ENCODE measurements at regions not wholly inside any gene's neighbourhood (a gene's known extent, or its start where the extent isn't known, plus 50 kb on each side); places are given as distances from the start of the nearest gene placed in this dataset.
A peak's percentile ranks its signal among the peaks of the same experiment; 100 is the strongest.
"Not testable (repeated sequence)": the region's sequence is repeated elsewhere in the genome, so short reads cannot be mapped to it uniquely, and the experiment has no call there.

DNA sequence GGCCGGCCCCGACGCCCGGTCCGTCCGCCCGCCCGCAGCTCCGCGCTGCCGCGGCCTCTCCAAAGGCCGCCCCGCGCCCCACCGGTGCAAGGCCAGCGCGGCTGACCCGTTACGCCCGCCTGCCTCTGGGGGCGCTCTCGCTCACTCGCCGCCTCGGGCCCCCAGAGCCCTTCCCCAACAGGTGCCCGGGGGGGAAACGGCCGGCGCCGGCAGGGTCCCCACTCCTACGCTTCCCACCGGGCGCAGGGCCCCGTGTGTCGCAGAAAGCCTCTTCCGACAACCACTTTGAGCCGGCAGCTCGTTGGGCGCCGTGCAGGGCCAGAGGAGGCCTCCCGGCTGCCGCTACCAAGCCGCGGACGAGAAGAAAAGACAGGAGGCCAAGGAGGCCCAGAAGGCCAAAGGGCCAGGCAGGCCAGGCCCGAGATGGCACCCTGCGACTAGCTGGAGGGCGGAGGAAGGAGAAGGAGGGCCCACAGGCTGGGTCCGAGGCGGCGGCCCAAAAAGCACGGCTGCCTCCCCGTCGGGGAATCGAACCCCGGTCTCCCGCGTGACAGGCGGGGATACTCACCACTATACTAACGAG lies 64.9 kb upstream of the FCGR2A start:
- no peaks in the 10 kb centered on the region for H3K9me2 ChIP-seq (replicated peaks; ENCODE audit: control insufficient read depth, low read length)
- peak overlapping the region; percentile 79 for H3K4me2 ChIP-seq (ENCODE audit: low read length)
- H3K36me3 ChIP-seq (ENCODE audit: control insufficient read depth, low read length), result no peaks in the 10 kb centered on the region
- H3K27me3 ChIP-seq (ENCODE audit: control insufficient read depth, low read length), result peaks cover 22% of the 10 kb centered on the region
- peak overlapping the region; percentile 90 for H3K4me3 ChIP-seq (ENCODE audit: low read length)
- no peaks in the 10 kb centered on the region for H4K20me1 ChIP-seq (ENCODE audit: control insufficient read depth, insufficient read depth, low read depth, low read length)
- H3K9me3 ChIP-seq (ENCODE audit: control insufficient read depth, insufficient read depth, low read length), result no peaks in the 10 kb centered on the region
- no peak overlapping the region for H3K27ac ChIP-seq (ENCODE audit: low read depth, low read length)
- no peaks in the 10 kb centered on the region for H3K79me2 ChIP-seq (ENCODE audit: control insufficient read depth, low read length)
- TF ChIP-seq, protein P1, sequence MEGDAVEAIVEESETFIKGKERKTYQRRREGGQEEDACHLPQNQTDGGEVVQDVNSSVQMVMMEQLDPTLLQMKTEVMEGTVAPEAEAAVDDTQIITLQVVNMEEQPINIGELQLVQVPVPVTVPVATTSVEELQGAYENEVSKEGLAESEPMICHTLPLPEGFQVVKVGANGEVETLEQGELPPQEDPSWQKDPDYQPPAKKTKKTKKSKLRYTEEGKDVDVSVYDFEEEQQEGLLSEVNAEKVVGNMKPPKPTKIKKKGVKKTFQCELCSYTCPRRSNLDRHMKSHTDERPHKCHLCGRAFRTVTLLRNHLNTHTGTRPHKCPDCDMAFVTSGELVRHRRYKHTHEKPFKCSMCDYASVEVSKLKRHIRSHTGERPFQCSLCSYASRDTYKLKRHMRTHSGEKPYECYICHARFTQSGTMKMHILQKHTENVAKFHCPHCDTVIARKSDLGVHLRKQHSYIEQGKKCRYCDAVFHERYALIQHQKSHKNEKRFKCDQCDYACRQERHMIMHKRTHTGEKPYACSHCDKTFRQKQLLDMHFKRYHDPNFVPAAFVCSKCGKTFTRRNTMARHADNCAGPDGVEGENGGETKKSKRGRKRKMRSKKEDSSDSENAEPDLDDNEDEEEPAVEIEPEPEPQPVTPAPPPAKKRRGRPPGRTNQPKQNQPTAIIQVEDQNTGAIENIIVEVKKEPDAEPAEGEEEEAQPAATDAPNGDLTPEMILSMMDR (IDR thresholded peaks at IDR 0.05; ENCODE audit: low read depth, low read length, poor library complexity, severe bottlenecking), result peak; percentile 62
- no peak for TF ChIP-seq EZH2phosphoT487 (IDR thresholded peaks at IDR 0.05; ENCODE audit: borderline replicate concordance, low read length)
- no peaks in the 10 kb centered on the region for H3F3A ChIP-seq (ENCODE audit: control insufficient read depth, insufficient read depth)
- peaks cover 5% of the 10 kb centered on the region; the same call in 1 of the 2 replicates for H3K4me1 ChIP-seq (ENCODE audit: control insufficient read depth, low read length)

DNA sequence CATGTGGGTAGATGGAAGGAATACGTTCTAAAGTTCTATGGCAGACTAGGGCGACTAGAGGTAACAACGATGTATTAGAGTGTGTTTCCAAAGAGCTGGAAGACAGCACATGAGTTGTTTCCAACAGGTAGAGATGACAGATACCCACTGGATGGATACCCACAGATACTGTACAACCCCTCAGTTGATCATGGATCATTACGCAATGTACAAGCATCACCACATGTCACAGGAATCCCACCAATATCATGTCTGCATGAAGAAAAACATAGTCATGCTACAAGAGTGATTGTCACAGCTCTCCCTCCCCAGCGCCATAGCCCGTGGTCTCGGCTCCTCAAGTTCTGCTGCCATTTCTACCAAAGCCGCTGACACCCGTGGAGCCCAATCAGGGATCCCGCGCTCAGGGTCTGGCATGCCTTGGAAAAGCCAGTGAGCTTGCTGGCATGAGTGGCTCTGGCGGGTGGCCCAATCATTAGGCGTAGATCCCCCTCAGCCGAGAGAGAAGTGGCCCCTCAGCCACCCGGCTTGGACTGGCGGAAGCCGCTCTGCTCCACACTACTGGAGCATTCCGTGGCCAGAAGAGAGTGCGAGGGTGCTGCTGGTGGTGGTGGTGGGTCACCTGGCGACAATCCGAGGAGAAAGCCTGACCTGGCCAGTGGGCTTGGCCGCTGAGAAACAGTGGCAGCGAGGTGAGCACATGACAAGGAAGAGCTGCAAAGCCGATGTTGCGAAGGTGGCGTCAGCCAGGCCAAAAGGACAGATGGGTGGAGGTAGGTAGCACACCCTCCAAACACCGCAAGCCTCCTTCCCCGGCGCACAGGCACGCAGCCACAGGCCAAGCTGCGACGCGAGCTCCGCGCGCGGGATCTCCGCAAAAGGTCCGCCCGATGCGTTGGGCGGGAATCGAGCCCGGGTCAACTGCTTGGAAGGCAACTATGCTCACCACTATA lies 65.7 kb upstream of the FCGR2A start:
- Histone ChIP-seq H4K20me1 (ENCODE audit: control insufficient read depth, insufficient read depth, low read depth, low read length) (no peaks in the 10 kb centered on the region), H3K9me3 (ENCODE audit: control insufficient read depth, insufficient read depth, low read length) (no peaks in the 10 kb centered on the region), H3K79me2 (ENCODE audit: control insufficient read depth, low read length) (no peaks in the 10 kb centered on the region), H3K27me3 (ENCODE audit: control insufficient read depth, low read length) (peaks cover 22% of the 10 kb centered on the region), H3F3A (ENCODE audit: control insufficient read depth, insufficient read depth) (no peaks in the 10 kb centered on the region), H3K4me3 (ENCODE audit: low read length) (peak overlapping the region; percentile 62), H3K9me2 (replicated peaks; ENCODE audit: control insufficient read depth, low read length) (no peaks in the 10 kb centered on the region), H3K4me1 (ENCODE audit: control insufficient read depth, low read length) (peaks cover 5% of the 10 kb centered on the region; the same call in 1 of the 2 replicates), H3K27ac (ENCODE audit: low read depth, low read length) (no peak overlapping the region), H3K4me2 (ENCODE audit: low read length) (peak overlapping the region; percentile 63), H3K36me3 (ENCODE audit: control insufficient read depth, low read length) (no peaks in the 10 kb centered on the region)
- no peak for TF ChIP-seq EZH2phosphoT487 (IDR thresholded peaks at IDR 0.05; ENCODE audit: borderline replicate concordance, low read length)
- TF ChIP-seq, protein P1 (IDR thresholded peaks at IDR 0.05; ENCODE audit: low read depth, low read length, poor library complexity, severe bottlenecking), result no peak

DNA sequence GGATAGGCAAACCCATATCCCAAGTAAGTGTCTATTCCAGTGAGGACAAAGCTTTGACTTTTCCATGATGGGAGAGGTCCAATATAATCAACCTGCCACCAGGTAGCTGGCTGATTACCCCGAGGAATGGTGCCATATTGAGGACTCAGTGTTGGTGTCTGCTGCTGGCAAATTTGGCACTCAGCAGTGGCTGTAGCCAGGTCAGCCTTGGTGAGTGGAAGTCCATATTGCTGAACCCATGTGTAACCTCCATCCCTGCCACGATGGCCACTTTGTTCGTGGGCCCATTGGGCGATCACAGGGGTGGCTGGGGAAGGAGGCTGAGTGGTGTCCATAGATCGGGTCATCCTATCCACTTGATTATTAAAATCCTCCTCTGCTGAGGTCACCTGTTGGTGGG lies 65.5 kb upstream of the CFAP126 start:
- not testable (repeated sequence) for H3K9me3 ChIP-seq (ENCODE audit: control insufficient read depth, insufficient read depth, low read length); H3K9me2 ChIP-seq (replicated peaks; ENCODE audit: control insufficient read depth, low read length); H3K4me3 ChIP-seq (ENCODE audit: low read length); H3K4me1 ChIP-seq (ENCODE audit: control insufficient read depth, low read length); H3K4me2 ChIP-seq (ENCODE audit: low read length); H3K36me3 ChIP-seq (ENCODE audit: control insufficient read depth, low read length); H4K20me1 ChIP-seq (ENCODE audit: control insufficient read depth, insufficient read depth, low read depth, low read length); H3K27ac ChIP-seq (ENCODE audit: low read depth, low read length); H3F3A ChIP-seq (ENCODE audit: control insufficient read depth, insufficient read depth); H3K79me2 ChIP-seq (ENCODE audit: control insufficient read depth, low read length)
- peaks cover 33% of the 10 kb centered on the region for H3K27me3 ChIP-seq (ENCODE audit: control insufficient read depth, low read length)

DNA sequence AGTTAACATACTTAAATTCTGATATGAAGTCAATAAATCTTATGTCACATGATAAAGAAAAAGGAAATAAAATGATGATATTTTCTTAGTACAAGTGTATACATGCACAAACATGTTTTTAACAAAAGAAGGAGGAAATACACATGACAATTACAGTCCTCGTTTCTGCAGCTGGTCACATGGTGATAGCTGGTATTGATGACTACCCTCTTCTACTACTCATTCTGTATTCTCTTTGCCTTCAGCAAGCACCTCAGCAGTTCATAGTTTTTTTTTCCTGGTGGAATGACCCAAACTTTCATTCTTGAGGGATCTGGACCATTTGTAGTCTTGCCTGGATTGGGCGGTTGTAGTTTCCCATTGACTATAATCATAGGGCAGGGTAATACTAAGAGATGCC lies 64.4 kb upstream of the CFAP126 start:
- H3K36me3 ChIP-seq (ENCODE audit: control insufficient read depth, low read length), result no peaks in the 10 kb centered on the region
- no peaks in the 10 kb centered on the region for H3K4me1 ChIP-seq (ENCODE audit: control insufficient read depth, low read length)
- H3K9me2 ChIP-seq (replicated peaks; ENCODE audit: control insufficient read depth, low read length), result no peaks in the 10 kb centered on the region
- H3K79me2 ChIP-seq (ENCODE audit: control insufficient read depth, low read length), result no peaks in the 10 kb centered on the region
- no peak for TF ChIP-seq EZH2phosphoT487 (IDR thresholded peaks at IDR 0.05; ENCODE audit: borderline replicate concordance, low read length)
- TF ChIP-seq, protein P1 (IDR thresholded peaks at IDR 0.05; ENCODE audit: low read depth, low read length, poor library complexity, severe bottlenecking), result no peak
- no peak overlapping the region for H3K27ac ChIP-seq (ENCODE audit: low read depth, low read length)
- no peaks in the 10 kb centered on the region for H4K20me1 ChIP-seq (ENCODE audit: control insufficient read depth, insufficient read depth, low read depth, low read length)
- no peak overlapping the region for H3K4me2 ChIP-seq (ENCODE audit: low read length)
- H3F3A ChIP-seq (ENCODE audit: control insufficient read depth, insufficient read depth), result no peaks in the 10 kb centered on the region
- no peaks in the 10 kb centered on the region for H3K9me3 ChIP-seq (ENCODE audit: control insufficient read depth, insufficient read depth, low read length)
- H3K4me3 ChIP-seq (ENCODE audit: low read length), result no peak overlapping the region
- H3K27me3 ChIP-seq (ENCODE audit: control insufficient read depth, low read length), result peaks cover 33% of the 10 kb centered on the region
